ENCODE measurements at regions not wholly inside any gene's neighbourhood (a gene's known extent, or its start where the extent isn't known, plus 50 kb on each side); places are given as distances from the start of the nearest gene placed in this dataset.

- TF ChIP-seq POLR2A (IDR thresholded peaks at IDR 0.05) = no peak
- TF ChIP-seq CTCF (IDR thresholded peaks at IDR 0.05) = no peak
Measured at GRCh38 chr5:12277504-12278192, 373.4 kb upstream of the CTNND2 start.

Data from sigmoid colon (tissue), 3 donors.